OCI-LY1 (cell line): ENCODE measurements at regions not wholly inside any gene's neighbourhood (a gene's known extent, or its start where the extent isn't known, plus 50 kb on each side); places are given as distances from the start of the nearest gene placed in this dataset.

Experiments
- H2AFZ ChIP-seq: fragments of 200-600 bp; sonication (generic), shearing (Covaris generic); 2 replicates; pipeline ENCODE4 v1.6.0; 2014; ENCODE audit warnings: antibody characterized with exemption, mild to moderate bottlenecking, low read length
- H3F3A ChIP-seq: fragments of 200-600 bp; sonication (generic), shearing (Covaris generic); 2 replicates; pipeline ENCODE4 v1.6.0; 2014; ENCODE audit warnings: mild to moderate bottlenecking, antibody characterized with exemption, low read length, moderate library complexity; ENCODE audit not compliant: insufficient read depth
- H3K27ac ChIP-seq: fragments of 200-600 bp; sonication (generic); 2 replicates; pipeline ENCODE4 v1.5.1; 2014; ENCODE audit warnings: low read length, mixed run types, mild to moderate bottlenecking, low read depth; ENCODE audit not compliant: poor library complexity, severe bottlenecking
- H3K27me3 ChIP-seq: fragments of 200-600 bp; sonication (generic); 2 replicates; pipeline ENCODE4 v1.6.0; 2014; ENCODE audit warnings: antibody characterized with exemption, mild to moderate bottlenecking, low read length, moderate library complexity; ENCODE audit not compliant: insufficient read depth
- H3K36me3 ChIP-seq: fragments of 200-600 bp; sonication (generic); 2 replicates; pipeline ENCODE4 v1.6.1; 2014; ENCODE audit warnings: mild to moderate bottlenecking, antibody characterized with exemption, low read length, moderate library complexity, mixed read lengths; ENCODE audit not compliant: insufficient read depth
- H3K4me1 ChIP-seq: fragments of 200-600 bp; sonication (generic); 2 replicates; pipeline ENCODE4 v1.5.1; 2014; ENCODE audit warnings: mild to moderate bottlenecking, low read length, moderate library complexity; ENCODE audit not compliant: insufficient read depth, severe bottlenecking
- H3K4me2 ChIP-seq: fragments of 200-600 bp; sonication (generic), shearing (Covaris generic); 2 replicates; pipeline ENCODE4 v1.6.1; 2014; ENCODE audit warnings: low read length
- H3K4me3 ChIP-seq: fragments of 200-600 bp; sonication (generic); 2 replicates; pipeline ENCODE4 v1.5.1; 2014; ENCODE audit warnings: low read length, low read depth, mild to moderate bottlenecking, mixed read lengths; ENCODE audit not compliant: poor library complexity, severe bottlenecking
- H3K79me2 ChIP-seq: fragments of 200-600 bp; shearing (Covaris generic); 2 replicates; pipeline ENCODE4 v1.6.1; 2016; ENCODE audit warnings: mixed run types, low read length, mixed read lengths; ENCODE audit not compliant: insufficient read depth
- H3K9ac ChIP-seq: fragments of 200-600 bp; sonication (generic), shearing (Covaris generic); 2 replicates; pipeline ENCODE4 v1.6.1; 2014; ENCODE audit warnings: mild to moderate bottlenecking, low read length, mixed read lengths
- H3K9me2 ChIP-seq: fragments of 200-600 bp; sonication (generic), shearing (Covaris generic); 2 replicates; pipeline ENCODE4 v1.6.1; 2014; ENCODE audit warnings: low read depth, mild to moderate bottlenecking, low read length, mixed read lengths
- H3K9me3 ChIP-seq: fragments of 200-600 bp; shearing (Covaris generic); 2 replicates; pipeline ENCODE4 v1.6.1; 2014; ENCODE audit warnings: low read length, mixed read lengths
- H4K20me1 ChIP-seq: fragments of 200-600 bp; sonication (generic), shearing (Covaris generic); 2 replicates; pipeline ENCODE4 v1.6.0; 2016; ENCODE audit warnings: mild to moderate bottlenecking, low read length; ENCODE audit not compliant: insufficient read depth
- CTCF ChIP-seq: fragments of 200-600 bp; sonication (generic), shearing (Covaris generic); IDR thresholded peaks from 2 replicates; pipeline ENCODE4 v1.5.1; 2017; ENCODE audit warnings: mild to moderate bottlenecking, antibody characterized with exemption, low read length, moderate library complexity, mixed read lengths
- EZH2 ChIP-seq: fragments of 200-600 bp; sonication (generic), shearing (Covaris generic); IDR thresholded peaks from 2 replicates; pipeline ENCODE4 v1.8.0; 2017; ENCODE audit warnings: borderline replicate concordance, mixed run types, mild to moderate bottlenecking, antibody characterized with exemption, low read length, moderate library complexity, mixed read lengths

- H3K4me3 ChIP-seq, result no peak overlapping the region
- H3K36me3 ChIP-seq, result no peaks in the 10 kb centered on the region
- no peaks in the 10 kb centered on the region for H3F3A ChIP-seq
Observed at GRCh38 chr14:22471545-22472121, 117.4 kb downstream of the DAD1 start.

GRCh38 chr14:22469538-22470303, 119.3 kb downstream of the DAD1 start:
- H3K4me2 ChIP-seq, result peak overlapping the region; percentile 85
- no peaks in the 10 kb centered on the region for H3K9me3 ChIP-seq
- no peaks in the 10 kb centered on the region for H3K27me3 ChIP-seq
- H3K79me2 ChIP-seq, result no peaks in the 10 kb centered on the region
- peak overlapping the region; percentile 98 for H3K27ac ChIP-seq
- H3K9ac ChIP-seq, result peak overlapping the region; percentile 67
- no peak for TF ChIP-seq CTCF
- no peak for TF ChIP-seq EZH2
- no peaks in the 10 kb centered on the region for H3K36me3 ChIP-seq
- no peaks in the 10 kb centered on the region for H3F3A ChIP-seq
- H4K20me1 ChIP-seq, result no peaks in the 10 kb centered on the region
- H3K4me3 ChIP-seq, result peak overlapping the region; percentile 53
- no peaks in the 10 kb centered on the region for H3K9me2 ChIP-seq
- peaks cover 85% of the 10 kb centered on the region for H3K4me1 ChIP-seq
- H2AFZ ChIP-seq, result peak overlapping the region; percentile 49

More at GRCh38 chr14:22471545-22472121, 117.4 kb downstream of the DAD1 start:
- H3K4me2 ChIP-seq, result peak overlapping the region; percentile 12; the same call in 1 of the 2 replicates
- H3K9ac ChIP-seq, result peak overlapping the region; percentile 75; the same call in 1 of the 2 replicates
- H3K9me3 ChIP-seq, result no peaks in the 10 kb centered on the region
- no peaks in the 10 kb centered on the region for H3K79me2 ChIP-seq
- H4K20me1 ChIP-seq, result no peaks in the 10 kb centered on the region
- TF ChIP-seq CTCF (peak; percentile 87), EZH2 (no peak)
- no peak overlapping the region for H2AFZ ChIP-seq
- no peaks in the 10 kb centered on the region for H3K27me3 ChIP-seq
- H3K27ac ChIP-seq, result peak overlapping the region; percentile 98
- H3K9me2 ChIP-seq, result no peaks in the 10 kb centered on the region
- peaks cover 89% of the 10 kb centered on the region for H3K4me1 ChIP-seq

- Histone ChIP-seq H3K4me1 (peaks cover 76% of the 10 kb centered on the region), H3K27me3 (no peaks in the 10 kb centered on the region), H2AFZ (peak overlapping the region; percentile 49), H3K9me3 (no peaks in the 10 kb centered on the region), H3K9me2 (no peaks in the 10 kb centered on the region), H3F3A (no peaks in the 10 kb centered on the region), H4K20me1 (no peaks in the 10 kb centered on the region), H3K36me3 (no peaks in the 10 kb centered on the region), H3K4me2 (peak overlapping the region; percentile 85), H3K27ac (peak overlapping the region; percentile 98), H3K4me3 (peak overlapping the region; percentile 53), H3K9ac (peak overlapping the region; percentile 67), H3K79me2 (no peaks in the 10 kb centered on the region)
- no peak for TF ChIP-seq EZH2
- no peak for TF ChIP-seq CTCF
Observed at GRCh38 chr14:22468830-22469229, 120.2 kb downstream of the DAD1 start.
